Retinal pigment epithelial cell (primary cell): ENCODE measurements at regions not wholly inside any gene's neighbourhood (a gene's known extent, or its start where the extent isn't known, plus 50 kb on each side); places are given as distances from the start of the nearest gene placed in this dataset.
"Not testable (repeated sequence)": the region's sequence is repeated elsewhere in the genome, so short reads cannot be mapped to it uniquely, and the experiment has no call there.

Experiments used
- DNase-seq: peaks from one replicate; pipeline ENCODE4 v3.0.0-alpha.2; 2010; ENCODE audit warnings: low read depth
- H3K4me3 ChIP-seq: 2 replicates; pipeline ENCODE4 v1.5.1; 2011; ENCODE audit warnings: mild to moderate bottlenecking, low read length, control low read depth, moderate library complexity
- CTCF ChIP-seq: conservative IDR thresholded peaks from 2 replicates; pipeline ENCODE4 v1.5.1; 2011; ENCODE audit warnings: low read depth, low read length, control low read depth, inconsistent platforms

GRCh38 chr1:198947456-198947855 is 308.6 kb downstream of the PTPRC start:
- H3K4me3 ChIP-seq, result no peak overlapping the region
- no peak for DNase-seq
- no peak for TF ChIP-seq CTCF

- TF ChIP-seq CTCF, result no peak
- H3K4me3 ChIP-seq, result no peak overlapping the region
- no peak for DNase-seq
These were observed 310.2 kb downstream of the PTPRC start for GRCh38 chr1:198948895-198949659.

GRCh38 chr1:198950036-198950435 is 311.2 kb downstream of the PTPRC start:
- no peak for TF ChIP-seq CTCF
- H3K4me3 ChIP-seq, result no peak overlapping the region
- no peak for DNase-seq

GRCh38 chr1:198955085-198955484 is 316.2 kb downstream of the PTPRC start:
- no peak for DNase-seq
- TF ChIP-seq CTCF, result no peak
- no peak overlapping the region for H3K4me3 ChIP-seq

GRCh38 chr1:198957044-198957443 is 318.2 kb downstream of the PTPRC start:
- no peak overlapping the region for H3K4me3 ChIP-seq
- DNase-seq, result no peak
- no peak for TF ChIP-seq CTCF

- no peak for TF ChIP-seq CTCF
- H3K4me3 ChIP-seq, result no peak overlapping the region
- DNase-seq, result no peak
These were observed 320.2 kb downstream of the PTPRC start for GRCh38 chr1:198959032-198959431.

- TF ChIP-seq CTCF, result no peak
- no peak overlapping the region for H3K4me3 ChIP-seq
- no peak for DNase-seq
These were observed 320.8 kb downstream of the PTPRC start for GRCh38 chr1:198959676-198960075.

GRCh38 chr1:198963796-198964195 is 325.0 kb downstream of the PTPRC start:
- H3K4me3 ChIP-seq, DNase-seq: not testable (repeated sequence)
